EH (cell line): ENCODE measurements at regions not wholly inside any gene's neighbourhood (a gene's known extent, or its start where the extent isn't known, plus 50 kb on each side); places are given as distances from the start of the nearest gene placed in this dataset.

Experiments used
- DNase-seq: peaks from one replicate; pipeline ENCODE4 v3.0.0-alpha.2; 2015; ENCODE audit warnings: low read depth

GRCh38 chr4:138616775-138617174, 374.6 kb upstream of the SLC7A11 start:
- peak; percentile 25 for DNase-seq

- DNase-seq = peak; percentile 21
Measured at GRCh38 chr4:138614398-138615142, 372.4 kb upstream of the SLC7A11 start.

- no peak for DNase-seq
Measured at GRCh38 chr4:138612428-138612827, 370.3 kb upstream of the SLC7A11 start.

- DNase-seq = no peak
Measured at GRCh38 chr4:138611721-138612120, 369.6 kb upstream of the SLC7A11 start.

- no peak for DNase-seq
Measured at GRCh38 chr4:138611017-138611416, 368.9 kb upstream of the SLC7A11 start.

- DNase-seq = peak; percentile 87
Measured at GRCh38 chr4:138609943-138610350, 367.8 kb upstream of the SLC7A11 start.

DNA sequence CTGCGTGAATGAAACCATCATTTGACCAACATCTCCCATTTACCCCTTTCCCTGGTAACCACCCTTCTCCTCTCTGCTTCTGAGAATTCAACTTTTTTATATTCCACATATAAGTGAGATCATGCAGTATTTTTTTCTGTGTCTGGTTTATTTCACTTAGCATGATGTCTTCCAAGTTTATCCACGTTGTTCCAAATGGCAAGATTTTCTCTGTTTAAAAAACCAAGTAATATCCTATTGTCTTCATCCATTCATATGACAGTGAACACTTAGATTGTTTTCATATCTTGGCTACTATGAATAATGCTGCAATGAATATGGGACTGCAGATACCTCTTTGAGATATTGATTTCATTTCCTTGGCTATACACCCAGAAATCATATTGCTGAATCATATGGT, 362.4 kb upstream of the SLC7A11 start:
- no peak for DNase-seq

DNA sequence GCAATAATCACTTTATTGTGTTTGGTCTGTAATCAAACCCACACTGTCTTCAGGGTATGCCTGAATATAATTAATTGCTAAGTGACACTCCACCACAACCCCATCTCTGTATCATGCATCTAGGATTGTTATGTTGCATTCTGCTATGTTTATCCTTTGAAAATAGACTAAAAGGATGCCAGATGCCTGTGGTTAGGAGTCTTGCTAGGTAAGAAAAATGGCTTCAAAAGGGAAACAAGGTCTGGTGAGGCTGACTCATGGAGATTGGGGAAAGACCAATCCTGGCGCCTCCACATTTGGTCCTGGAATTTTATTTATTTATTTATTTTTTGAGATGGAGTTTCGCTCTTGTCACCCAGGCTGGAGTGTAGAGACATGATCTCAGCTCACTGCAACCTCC, 360.5 kb upstream of the SLC7A11 start:
- DNase-seq = peak; percentile 6

GRCh38 chr4:138599965-138600364, 357.8 kb upstream of the SLC7A11 start:
- no peak for DNase-seq

DNA sequence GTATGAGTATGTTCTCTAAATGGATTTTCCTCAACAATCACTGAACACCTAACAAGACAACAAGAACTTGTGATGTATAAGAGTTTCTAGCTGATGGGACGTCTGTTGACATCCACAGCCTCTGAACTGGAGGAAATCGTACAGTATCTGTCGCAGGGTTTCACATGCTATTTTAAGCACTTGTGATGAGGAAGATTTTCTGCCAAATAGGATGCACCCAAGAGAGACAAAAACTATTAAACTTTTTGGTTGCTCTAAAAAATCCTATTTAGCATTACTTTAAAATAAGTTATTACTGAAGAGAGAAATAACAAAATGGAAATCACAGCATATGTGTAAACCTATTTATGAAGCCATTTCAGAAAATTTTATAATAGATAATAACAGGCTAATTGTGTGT, 356.1 kb upstream of the SLC7A11 start:
- no peak for DNase-seq

- no peak for DNase-seq
Measured at GRCh38 chr4:138596896-138597295, 354.7 kb upstream of the SLC7A11 start.

DNA sequence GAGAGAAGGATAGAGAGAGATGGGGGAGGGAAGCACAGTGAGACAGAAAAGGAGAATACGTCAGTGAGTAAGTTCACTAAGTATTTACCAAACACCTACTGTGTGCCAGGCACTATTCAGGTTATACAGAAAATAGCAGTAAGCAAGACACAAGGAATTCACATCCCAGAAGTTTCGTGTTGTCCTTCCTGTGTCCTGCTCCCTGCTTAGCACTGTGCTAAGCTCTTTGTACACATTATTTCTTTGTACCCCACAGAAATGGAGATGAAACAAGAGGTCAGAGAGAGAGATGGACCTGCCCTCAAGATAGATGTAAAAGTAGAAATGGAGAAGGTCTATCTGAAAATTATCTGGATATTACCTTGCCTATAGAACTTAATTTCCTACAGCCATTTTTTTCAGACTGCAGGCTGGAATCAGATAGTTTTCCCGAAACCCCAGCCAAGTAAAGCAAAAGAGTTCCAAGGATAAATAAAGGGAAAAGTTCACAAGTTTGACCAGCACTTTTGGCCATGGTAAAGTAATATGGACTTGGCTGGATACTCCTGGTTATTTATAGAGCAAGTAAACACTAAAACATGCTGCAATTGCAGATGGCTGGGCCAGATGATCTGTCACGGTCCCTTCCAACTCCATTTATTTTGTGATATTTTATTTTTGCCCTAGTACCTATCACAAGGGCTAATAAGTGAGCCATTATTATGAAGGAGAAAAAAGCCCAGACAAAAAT, 353.7 kb upstream of the SLC7A11 start:
- peak; percentile 70 for DNase-seq

GRCh38 chr4:138595171-138595570, 353.0 kb upstream of the SLC7A11 start:
- DNase-seq = no peak

- no peak for DNase-seq
Measured at GRCh38 chr4:138592796-138593195, 350.6 kb upstream of the SLC7A11 start.

GRCh38 chr4:138591808-138592207, 349.7 kb upstream of the SLC7A11 start:
- no peak for DNase-seq

DNA sequence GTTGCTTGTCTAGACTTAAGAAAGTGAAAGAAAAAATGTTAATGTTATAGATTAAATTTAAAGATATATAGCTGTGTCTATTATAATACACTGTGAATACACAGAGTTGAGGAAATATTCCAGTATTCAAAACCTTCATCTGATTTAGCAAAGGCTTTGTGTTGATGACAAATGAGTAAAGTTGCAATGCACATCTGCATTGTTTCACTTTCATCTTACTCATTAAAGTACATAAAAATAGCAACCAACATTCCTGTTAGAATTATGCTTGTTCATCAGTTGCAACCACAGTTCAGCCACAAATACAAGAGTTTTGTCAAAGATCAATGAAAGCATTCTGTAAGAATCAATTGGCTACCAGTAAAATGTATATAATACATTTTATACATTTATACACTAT, 346.4 kb upstream of the SLC7A11 start:
- peak; percentile 14 for DNase-seq

GRCh38 chr4:138579146-138579545, 337.0 kb upstream of the SLC7A11 start:
- DNase-seq = no peak

GRCh38 chr4:138577826-138578225, 335.7 kb upstream of the SLC7A11 start:
- peak; percentile 56 for DNase-seq

- no peak for DNase-seq
Measured at GRCh38 chr4:138577145-138577544, 335.0 kb upstream of the SLC7A11 start.

GRCh38 chr4:138576684-138577083, 334.5 kb upstream of the SLC7A11 start:
- DNase-seq = peak; percentile 65

GRCh38 chr4:138573246-138573645, 331.1 kb upstream of the SLC7A11 start:
- peak; percentile 59 for DNase-seq

DNA sequence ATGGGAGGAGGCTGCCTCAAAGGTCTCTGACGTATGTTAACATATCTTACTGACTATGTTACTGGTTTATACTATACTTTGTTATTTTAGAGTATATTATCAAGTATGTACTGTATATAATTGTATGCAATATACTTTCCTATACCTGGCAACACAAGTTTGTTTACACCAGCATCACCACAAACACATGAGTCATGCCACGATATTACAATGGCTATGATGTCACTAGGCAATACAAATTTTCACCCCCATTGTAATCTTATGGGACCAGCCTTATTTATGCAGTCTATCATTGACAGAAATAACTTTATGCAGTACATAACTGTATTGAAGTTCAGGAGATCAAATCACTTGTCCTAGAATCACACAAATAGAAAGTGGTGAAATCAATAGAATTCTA, 329.9 kb upstream of the SLC7A11 start:
- no peak for DNase-seq

GRCh38 chr4:138567696-138568095, 325.5 kb upstream of the SLC7A11 start:
- peak; percentile 62 for DNase-seq

GRCh38 chr4:138565576-138565975, 323.4 kb upstream of the SLC7A11 start:
- peak; percentile 48 for DNase-seq
